Posterior cingulate gyrus (tissue), 11 donors: ENCODE measurements at regions not wholly inside any gene's neighbourhood (a gene's known extent, or its start where the extent isn't known, plus 50 kb on each side); places are given as distances from the start of the nearest gene placed in this dataset.
"Not testable (repeated sequence)": the region's sequence is repeated elsewhere in the genome, so short reads cannot be mapped to it uniquely, and the experiment has no call there.

Experiments
- DNase-seq, 10 donors: peaks; one replicate each; pipeline versions ENCODE4 v3.0.0 to v3.0.0-alpha.2; 2020 to 2021; ENCODE audit warnings: mixed read lengths in 3 of 10
- intact Hi-C: fragments of 100-400 bp; cut with DNase I; formaldehyde crosslinking; loops from one replicate; pipeline ENCODE4 v1.15.1; 2023

- DNase-seq, intact Hi-C loops: not testable (repeated sequence)
Observed at GRCh38 chr4:118576709-118577219, 108.4 kb upstream of the METTL14 start.

- DNase-seq: no peak
- intact Hi-C loops: no loop called here
Observed at GRCh38 chr4:118585015-118585414, 100.2 kb upstream of the METTL14 start.

- DNase-seq: no peak
- intact Hi-C loops: no loop called here
Observed at GRCh38 chr4:118586357-118586790, 98.8 kb upstream of the METTL14 start.

- intact Hi-C loops: no loop called here
- no peak for DNase-seq
Observed at GRCh38 chr4:118587116-118587831, 97.9 kb upstream of the METTL14 start.

- DNase-seq: no peak
- intact Hi-C loops: no loop called here
Observed at GRCh38 chr4:118587946-118588345, 97.2 kb upstream of the METTL14 start.

DNA sequence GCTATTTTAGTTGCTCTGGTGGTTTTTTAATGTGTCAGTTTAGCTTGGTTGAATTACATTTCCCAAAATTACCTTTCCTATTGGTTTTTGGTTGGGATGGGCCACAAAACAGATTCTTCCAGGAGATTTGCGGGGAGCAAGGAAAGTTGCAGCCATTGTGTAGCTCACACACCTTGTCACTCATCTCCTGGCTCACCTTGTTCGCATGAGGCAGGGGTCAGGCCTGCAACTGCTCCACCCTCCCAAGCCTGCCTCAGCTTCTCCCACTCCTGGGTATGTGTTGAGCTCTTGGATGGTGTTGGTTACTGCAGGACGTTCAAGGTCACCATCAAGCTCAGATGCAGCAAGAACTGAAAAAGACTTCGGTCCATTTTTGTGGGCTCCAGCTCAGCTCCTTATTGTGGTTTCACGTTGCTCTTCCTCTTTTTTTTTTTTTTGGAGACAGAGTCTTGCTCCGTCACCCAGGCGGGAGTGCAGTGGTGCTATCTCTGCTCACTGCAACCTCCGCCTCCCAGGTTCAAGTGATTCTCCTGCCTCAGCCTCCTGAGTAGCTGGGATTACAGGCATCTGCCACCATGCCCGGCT is 95.6 kb upstream of the METTL14 start:
- intact Hi-C loops: no loop called here
- DNase-seq: no peak

DNA sequence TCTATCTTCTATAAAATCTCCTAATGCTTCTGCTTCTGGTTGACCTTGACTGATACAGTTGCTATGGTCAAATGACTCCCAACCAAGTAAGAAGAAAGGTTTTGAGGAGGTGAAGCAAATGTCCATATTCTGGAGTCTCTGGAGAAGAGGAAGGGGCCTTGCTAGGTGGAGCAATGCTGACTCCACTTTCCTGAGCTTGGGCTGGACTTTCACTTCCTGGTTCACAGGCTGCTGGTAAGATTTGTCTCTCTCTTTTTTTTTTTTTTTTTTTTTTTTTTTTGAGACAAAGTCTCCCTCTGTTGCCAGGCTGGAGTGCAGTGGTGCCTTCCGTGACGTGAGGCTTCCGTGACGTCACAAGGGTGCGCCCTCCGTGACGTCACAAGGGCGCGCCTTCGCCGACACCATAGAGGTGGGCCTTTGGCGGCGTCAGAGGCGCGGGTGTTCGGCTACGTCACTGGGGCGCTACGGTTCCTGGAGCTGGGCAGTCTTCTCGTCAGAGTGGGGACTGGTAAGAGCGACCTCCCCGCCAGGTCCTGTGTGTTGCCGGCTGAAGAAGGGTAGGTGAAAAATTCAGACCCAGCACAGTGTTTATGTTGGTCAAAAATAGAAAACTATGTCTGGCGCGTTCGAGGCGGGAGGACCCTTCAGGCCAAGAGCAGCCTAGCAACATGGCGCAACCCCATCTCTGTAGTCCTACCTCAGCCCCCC is 93.7 kb upstream of the METTL14 start:
- intact Hi-C loops: not testable (repeated sequence)
- peak; percentile 78 to 98 (median 86) for DNase-seq

DNA sequence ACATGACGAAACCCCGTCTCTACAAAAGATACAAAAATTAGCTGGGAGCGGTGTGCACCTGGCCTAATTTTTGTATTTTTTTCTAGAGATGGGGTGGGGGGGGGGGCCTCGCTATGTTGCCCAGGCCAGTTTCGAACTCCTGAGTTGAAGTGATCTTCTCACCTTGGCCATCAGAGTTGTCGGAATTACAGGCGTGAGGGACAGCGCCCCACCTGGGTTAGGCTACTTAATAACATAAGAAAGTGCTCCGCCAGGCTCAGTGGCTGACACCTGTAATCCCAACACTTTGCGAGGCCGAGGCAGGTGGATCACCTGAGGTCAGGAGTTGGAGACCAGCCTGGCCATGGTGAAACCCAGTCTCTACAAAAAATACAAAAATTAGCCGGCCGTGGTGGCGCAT is 92.9 kb upstream of the METTL14 start:
- intact Hi-C loops, DNase-seq: not testable (repeated sequence)

- intact Hi-C loops, DNase-seq: not testable (repeated sequence)
Observed at GRCh38 chr4:118595883-118596282, 89.3 kb upstream of the METTL14 start.

DNA sequence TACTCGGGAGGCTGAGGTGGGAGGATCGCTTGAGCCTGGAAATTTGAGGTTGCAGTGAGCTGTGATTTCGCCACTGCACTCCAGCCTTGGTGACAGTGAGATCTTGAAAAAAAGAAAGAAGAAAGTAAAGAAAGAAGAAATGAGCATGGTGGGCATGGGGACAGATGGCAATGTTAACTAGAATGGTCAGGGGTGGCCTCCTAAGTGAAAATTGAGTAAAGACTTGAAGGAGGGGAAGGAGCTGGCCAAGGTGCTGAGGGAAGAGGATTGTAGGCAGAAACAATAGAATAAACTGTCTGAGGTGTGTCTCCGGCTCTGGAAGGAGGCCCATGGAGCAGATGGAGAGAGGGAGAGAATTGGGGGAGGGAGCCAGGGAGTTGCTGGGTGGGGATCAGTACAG is 60.1 kb upstream of the METTL14 start:
- DNase-seq, intact Hi-C loops: not testable (repeated sequence)

- DNase-seq, intact Hi-C loops: not testable (repeated sequence)
Observed at GRCh38 chr4:118629697-118630096, 55.5 kb upstream of the METTL14 start.

DNA sequence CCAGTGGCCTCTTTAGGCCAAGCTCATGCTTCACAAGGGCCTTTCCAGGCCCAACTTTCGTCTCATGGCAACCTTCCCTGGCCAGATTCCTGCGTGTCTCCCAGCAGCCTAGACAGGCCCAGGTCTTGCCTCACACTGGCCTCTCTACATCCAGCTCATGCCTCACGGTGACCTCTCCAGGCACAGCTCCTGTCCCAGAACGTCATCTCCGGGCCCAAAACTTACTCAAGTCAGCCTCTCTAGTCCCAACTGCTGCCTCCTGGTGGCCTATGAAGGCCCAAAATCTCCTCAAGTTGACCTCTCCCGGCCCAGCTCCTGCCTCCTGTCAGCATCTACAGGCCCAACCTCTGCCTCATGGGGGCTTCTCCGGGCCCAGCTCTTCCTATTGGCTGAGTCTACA is 54.3 kb upstream of the METTL14 start:
- peak in 1 of 10 donors; percentile 38 for DNase-seq
- intact Hi-C loops: not testable (repeated sequence)

DNA sequence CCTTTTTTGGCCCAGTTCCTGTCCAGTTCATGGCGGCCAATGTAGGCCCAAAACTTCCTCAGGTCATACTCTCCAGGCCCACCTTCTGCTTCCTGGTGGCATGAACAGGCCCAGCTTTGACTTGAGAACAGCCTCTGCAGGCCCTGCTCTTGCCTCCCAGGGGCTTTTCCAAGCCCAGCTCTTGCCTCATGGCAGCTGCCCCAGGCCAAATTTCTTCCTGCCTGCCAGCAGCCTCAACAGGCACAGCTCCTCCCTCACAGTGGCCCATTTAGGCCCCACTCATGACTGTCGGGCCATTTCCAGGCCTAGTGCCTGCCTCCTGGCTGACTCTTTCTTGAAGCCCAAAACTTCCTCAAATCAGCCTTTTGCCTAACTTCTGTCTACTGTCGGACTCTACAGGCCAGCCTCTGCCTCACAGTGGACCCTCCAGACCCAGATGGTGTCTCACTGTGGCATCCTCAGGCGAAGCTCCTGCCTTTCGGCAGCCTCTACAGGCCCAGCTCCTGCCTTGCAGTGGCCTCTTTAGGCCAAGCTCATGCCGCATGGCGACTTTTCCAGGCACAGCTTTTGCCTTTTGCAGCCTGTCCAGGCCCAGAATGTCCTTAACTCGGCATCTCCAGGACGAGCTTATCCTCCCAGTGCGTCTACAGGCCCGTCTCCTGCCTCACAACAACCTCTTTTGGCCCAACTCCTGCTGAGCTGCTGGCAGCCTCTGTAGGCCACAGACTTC is 53.7 kb upstream of the METTL14 start:
- peak in 1 of 10 donors; percentile 67 for DNase-seq
- intact Hi-C loops: not testable (repeated sequence)

GRCh38 chr4:118633476-118633875 is 51.7 kb upstream of the METTL14 start:
- peak in 1 of 10 donors; percentile 68 for DNase-seq
- intact Hi-C loops: not testable (repeated sequence)

DNA sequence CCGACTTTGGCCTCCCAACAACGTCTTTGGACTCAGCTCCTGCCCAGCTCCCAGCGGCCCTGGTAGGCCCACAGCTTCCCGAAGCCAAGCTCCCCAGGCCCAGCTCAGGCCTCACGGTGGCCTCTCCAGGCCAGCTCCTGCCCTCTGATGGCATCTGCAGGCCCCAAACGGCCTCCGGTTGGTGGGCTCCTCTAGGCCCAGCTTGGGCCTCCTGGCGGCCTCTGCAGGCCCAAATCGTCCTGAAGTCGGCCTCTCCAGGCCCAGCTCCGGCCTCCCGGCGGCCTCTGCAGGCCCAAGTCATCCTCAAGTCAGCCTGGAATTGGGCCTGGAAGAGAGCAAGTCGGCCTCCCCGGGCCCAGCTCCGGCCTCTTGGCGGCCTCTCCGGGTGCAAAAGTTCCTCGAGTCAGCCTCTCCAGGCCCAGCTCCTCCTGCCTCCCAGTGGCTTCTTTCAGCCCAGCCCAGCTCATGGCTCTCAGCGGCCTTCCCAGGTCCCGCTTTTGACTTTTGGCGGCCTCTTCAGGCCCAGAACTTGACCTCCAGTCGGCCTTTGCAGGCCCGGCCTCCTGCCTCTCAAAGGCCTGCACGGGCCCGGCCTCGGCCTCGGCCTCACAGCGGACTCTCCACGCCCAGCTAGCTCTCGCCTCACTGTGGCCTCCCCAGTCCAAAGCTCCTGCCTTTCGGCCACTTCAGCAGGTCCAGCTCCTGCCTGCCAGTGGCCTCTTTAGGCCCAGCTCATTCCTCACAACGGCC is 50.9 kb upstream of the METTL14 start:
- intact Hi-C loops: not testable (repeated sequence)
- peak in 2 of 10 donors; percentile 67 to 78 for DNase-seq
